Kidney epithelial cell (primary cell): ENCODE measurements at regions not wholly inside any gene's neighbourhood (a gene's known extent, or its start where the extent isn't known, plus 50 kb on each side); places are given as distances from the start of the nearest gene placed in this dataset.

Source experiments
- DNase-seq: peaks from one replicate; pipeline ENCODE4 v3.0.0-alpha.2; 2010; ENCODE audit warnings: low read depth
- H3K27me3 ChIP-seq: 2 replicates; pipeline ENCODE4 v1.6.0; 2011; ENCODE audit warnings: low read length; ENCODE audit not compliant: control insufficient read depth, insufficient read depth
- H3K36me3 ChIP-seq: 2 replicates; pipeline ENCODE4 v1.5.1; 2011; ENCODE audit warnings: low read length; ENCODE audit not compliant: control insufficient read depth, insufficient read depth
- H3K4me3 ChIP-seq: 2 replicates; pipeline ENCODE4 v1.5.1; 2011; ENCODE audit warnings: low read depth, mild to moderate bottlenecking, control low read depth, low read length
- TF ChIP-seq, protein P1 (sequence below): IDR thresholded peaks from 2 replicates; pipeline ENCODE4 v1.5.1; 2011; ENCODE audit warnings: mild to moderate bottlenecking, moderate library complexity, low read length, control low read depth, inconsistent platforms; ENCODE audit not compliant: insufficient read depth, poor library complexity, severe bottlenecking

DNA sequence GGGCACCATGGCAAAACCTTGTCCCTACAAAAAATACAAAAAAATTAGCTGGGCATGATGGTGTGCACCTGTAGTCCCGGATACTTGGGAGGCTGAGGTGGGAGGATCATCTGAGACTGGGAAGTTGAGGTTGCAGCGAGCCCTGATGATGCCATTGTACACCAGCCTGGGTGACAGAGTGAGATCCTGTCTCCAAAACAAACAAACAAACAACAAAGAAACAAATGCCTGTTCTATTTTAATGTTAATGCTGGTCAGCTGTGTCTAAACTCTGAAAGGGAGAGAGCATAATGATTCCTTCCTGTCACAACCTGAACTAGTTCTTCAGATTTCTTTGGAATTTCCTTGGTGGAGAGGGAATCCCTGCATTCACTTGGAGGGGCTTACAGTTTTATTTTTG, 413.0 kb upstream of the TBL1XR1 start:
- no peaks in the 10 kb centered on the region for H3K27me3 ChIP-seq
- no peak overlapping the region for H3K4me3 ChIP-seq
- TF ChIP-seq, protein P1, sequence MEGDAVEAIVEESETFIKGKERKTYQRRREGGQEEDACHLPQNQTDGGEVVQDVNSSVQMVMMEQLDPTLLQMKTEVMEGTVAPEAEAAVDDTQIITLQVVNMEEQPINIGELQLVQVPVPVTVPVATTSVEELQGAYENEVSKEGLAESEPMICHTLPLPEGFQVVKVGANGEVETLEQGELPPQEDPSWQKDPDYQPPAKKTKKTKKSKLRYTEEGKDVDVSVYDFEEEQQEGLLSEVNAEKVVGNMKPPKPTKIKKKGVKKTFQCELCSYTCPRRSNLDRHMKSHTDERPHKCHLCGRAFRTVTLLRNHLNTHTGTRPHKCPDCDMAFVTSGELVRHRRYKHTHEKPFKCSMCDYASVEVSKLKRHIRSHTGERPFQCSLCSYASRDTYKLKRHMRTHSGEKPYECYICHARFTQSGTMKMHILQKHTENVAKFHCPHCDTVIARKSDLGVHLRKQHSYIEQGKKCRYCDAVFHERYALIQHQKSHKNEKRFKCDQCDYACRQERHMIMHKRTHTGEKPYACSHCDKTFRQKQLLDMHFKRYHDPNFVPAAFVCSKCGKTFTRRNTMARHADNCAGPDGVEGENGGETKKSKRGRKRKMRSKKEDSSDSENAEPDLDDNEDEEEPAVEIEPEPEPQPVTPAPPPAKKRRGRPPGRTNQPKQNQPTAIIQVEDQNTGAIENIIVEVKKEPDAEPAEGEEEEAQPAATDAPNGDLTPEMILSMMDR, result no peak
- no peaks in the 10 kb centered on the region for H3K36me3 ChIP-seq
- no peak for DNase-seq

DNA sequence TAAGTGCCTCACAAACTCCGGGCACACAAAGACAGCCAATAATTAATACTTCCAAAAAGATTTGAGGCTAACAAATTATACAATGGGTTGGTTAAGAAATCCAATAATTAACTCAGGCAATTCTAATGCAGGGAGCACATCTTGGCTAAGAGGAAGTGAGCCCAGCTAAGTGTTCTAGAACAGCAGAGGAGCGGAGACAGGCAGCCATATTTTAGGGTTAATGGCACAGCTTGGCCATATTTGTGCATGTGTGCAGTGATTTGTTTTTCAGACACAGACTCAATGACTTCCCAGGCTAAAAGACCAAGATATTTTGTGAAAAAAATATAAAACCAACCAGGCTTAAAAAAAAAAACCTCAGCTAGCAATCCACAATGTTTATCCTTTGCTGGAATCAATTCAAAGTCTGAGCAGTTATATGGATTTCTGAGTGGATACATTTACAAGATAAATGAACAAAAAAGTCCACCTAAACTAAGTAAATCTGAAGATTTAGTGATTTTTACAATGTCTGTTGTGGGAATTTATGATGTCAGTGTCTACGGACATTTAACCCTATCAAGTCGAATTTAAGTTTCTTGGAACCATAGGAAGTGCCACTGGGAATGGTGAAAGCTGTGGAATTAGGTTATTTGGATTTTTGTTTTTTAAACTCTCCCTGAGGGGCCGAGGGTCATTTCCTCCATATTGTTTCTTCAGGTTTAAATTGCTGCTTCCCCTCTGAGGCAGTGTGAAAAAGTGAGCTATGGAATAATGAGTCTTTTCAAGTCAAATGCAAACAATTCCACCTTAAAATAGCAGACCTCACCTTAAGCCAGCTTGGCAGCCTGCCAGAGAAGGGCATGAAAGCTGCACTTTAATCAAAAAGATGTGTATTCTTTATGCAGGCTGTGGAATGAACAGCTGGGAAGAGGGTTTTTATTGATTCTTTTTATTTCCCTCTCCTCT, 413.7 kb upstream of the TBL1XR1 start:
- TF ChIP-seq, protein P1, result no peak
- H3K4me3 ChIP-seq, result no peak overlapping the region
- no peaks in the 10 kb centered on the region for H3K27me3 ChIP-seq
- H3K36me3 ChIP-seq, result no peaks in the 10 kb centered on the region
- no peak for DNase-seq

DNA sequence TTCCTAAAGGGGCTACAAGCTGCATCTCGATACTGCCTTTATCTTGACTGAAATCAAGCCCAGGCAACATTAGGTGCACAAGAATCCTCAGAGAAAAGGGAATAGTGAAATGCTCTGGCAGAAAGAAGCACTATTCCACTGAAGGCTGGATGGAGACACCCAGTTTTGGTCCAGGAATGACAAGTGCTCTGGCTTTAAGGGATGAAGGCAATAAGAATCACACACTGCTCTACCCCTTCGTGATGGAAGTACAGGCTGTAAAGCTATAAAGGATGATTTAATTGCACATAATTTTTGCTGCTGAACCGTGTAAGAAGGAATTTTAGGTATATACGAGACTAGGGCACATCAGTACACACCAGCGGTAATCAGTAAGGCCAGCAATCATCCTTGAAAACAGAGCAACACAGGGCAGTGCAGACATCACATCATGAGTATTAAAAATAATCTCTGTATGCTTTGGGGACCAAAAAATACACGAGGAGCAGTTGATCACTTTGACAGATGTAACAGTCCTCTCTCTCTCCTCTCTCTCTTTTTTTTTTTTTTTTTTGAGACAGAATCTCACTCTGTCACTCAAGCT, 414.6 kb upstream of the TBL1XR1 start:
- H3K27me3 ChIP-seq, result no peaks in the 10 kb centered on the region
- H3K36me3 ChIP-seq, result no peaks in the 10 kb centered on the region
- no peak overlapping the region for H3K4me3 ChIP-seq

DNA sequence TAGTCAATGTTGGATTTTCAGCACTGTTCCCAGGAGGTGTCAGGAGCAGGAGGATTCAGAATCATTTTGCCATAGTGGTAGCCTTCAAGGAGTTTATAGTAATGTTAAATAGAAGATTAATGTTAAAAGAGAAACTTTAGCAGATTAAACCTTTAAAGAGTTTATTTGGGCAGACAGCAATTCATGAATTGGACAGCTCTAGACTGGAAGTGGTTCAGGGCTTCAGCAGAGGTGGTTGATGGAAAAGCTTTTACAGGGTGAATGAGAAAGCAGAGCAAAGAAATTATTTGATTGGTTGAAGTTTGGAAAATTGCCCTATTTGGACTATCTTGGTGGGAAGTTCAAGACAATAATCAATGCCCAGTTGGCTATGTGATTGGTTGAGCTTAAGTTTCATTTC, 416.6 kb upstream of the TBL1XR1 start:
- no peaks in the 10 kb centered on the region for H3K27me3 ChIP-seq
- H3K36me3 ChIP-seq, result no peaks in the 10 kb centered on the region
- TF ChIP-seq, protein P1, result no peak
- H3K4me3 ChIP-seq, result no peak overlapping the region
- DNase-seq, result no peak

More for the DNA sequence above, 414.6 kb upstream of the TBL1XR1 start:
- DNase-seq, result no peak
- TF ChIP-seq, protein P1, result no peak

DNA sequence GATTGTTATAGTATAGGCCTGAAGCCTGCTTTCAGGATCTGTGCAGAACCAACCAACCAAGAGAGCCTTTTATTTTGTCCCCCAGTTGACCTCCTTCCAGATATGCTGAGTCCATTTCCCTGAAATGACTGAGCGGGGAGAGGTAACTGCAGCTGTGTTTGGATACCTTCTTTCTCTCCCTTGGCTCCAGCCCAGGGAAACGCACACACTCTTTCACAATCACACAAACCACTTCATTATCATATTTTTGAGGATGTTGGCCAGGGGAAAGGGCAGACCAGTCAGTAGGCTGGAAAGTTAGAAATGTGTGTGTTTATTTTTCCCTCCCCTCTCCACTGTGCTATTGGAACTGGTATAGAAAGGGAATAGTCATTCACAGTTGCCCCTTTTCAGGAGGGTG, 417.7 kb upstream of the TBL1XR1 start:
- Histone ChIP-seq H3K4me3 (no peak overlapping the region), H3K36me3 (no peaks in the 10 kb centered on the region), H3K27me3 (no peaks in the 10 kb centered on the region)
- peak; percentile 82 for DNase-seq
- TF ChIP-seq, protein P1, result no peak
